ENCODE measurements at regions not wholly inside any gene's neighbourhood (a gene's known extent, or its start where the extent isn't known, plus 50 kb on each side); places are given as distances from the start of the nearest gene placed in this dataset.

GRCh38 chr6:134590004-134590403 lies 272.1 kb upstream of the SGK1 start:
- POLR2A ChIA-PET (ENCODE audit: low non-redundant PET) = no interaction called here
- CTCF ChIA-PET = no interaction called here
- peak overlapping the region; percentile 75 for H3K27ac ChIP-seq
- no peak for DNase-seq (ENCODE audit: low spot score)
- no peak for TF ChIP-seq CTCF (conservative IDR thresholded peaks at IDR 0.05; ENCODE audit: low read depth)

- DNase-seq (ENCODE audit: low spot score) = peak; percentile 92
- TF ChIP-seq CTCF (conservative IDR thresholded peaks at IDR 0.05; ENCODE audit: low read depth) = no peak
- H3K27ac ChIP-seq = peak overlapping the region; percentile 75
- POLR2A ChIA-PET (ENCODE audit: low non-redundant PET) = no interaction called here
- CTCF ChIA-PET = no interaction called here
Observed at GRCh38 chr6:134589512-134589911, 271.6 kb upstream of the SGK1 start.

- TF ChIP-seq CTCF (conservative IDR thresholded peaks at IDR 0.05; ENCODE audit: low read depth) = no peak
- ChIA-PET CTCF (no interaction called here), POLR2A (ENCODE audit: low non-redundant PET) (no interaction called here)
- no peak for DNase-seq (ENCODE audit: low spot score)
- no peak overlapping the region for H3K27ac ChIP-seq
Observed at GRCh38 chr6:134588267-134588666, 270.4 kb upstream of the SGK1 start.

- TF ChIP-seq CTCF (conservative IDR thresholded peaks at IDR 0.05; ENCODE audit: low read depth) = no peak
- H3K27ac ChIP-seq = no peak overlapping the region
- CTCF ChIA-PET = no interaction called here
- POLR2A ChIA-PET (ENCODE audit: low non-redundant PET) = no interaction called here
- DNase-seq (ENCODE audit: low spot score) = no peak
Observed at GRCh38 chr6:134585517-134585873, 267.6 kb upstream of the SGK1 start.

- DNase-seq (ENCODE audit: low spot score) = no peak
- ChIA-PET POLR2A (ENCODE audit: low non-redundant PET) (no interaction called here), CTCF (no interaction called here)
- no peak for TF ChIP-seq CTCF (conservative IDR thresholded peaks at IDR 0.05; ENCODE audit: low read depth)
- no peak overlapping the region for H3K27ac ChIP-seq
Observed at GRCh38 chr6:134584847-134585516, 267.1 kb upstream of the SGK1 start.

- TF ChIP-seq CTCF (conservative IDR thresholded peaks at IDR 0.05; ENCODE audit: low read depth) = no peak
- no peak overlapping the region for H3K27ac ChIP-seq
- ChIA-PET POLR2A (ENCODE audit: low non-redundant PET) (no interaction called here), CTCF (no interaction called here)
- DNase-seq (ENCODE audit: low spot score) = no peak
Observed at GRCh38 chr6:134577998-134578397, 260.1 kb upstream of the SGK1 start.
